Fibroblast of lung (primary cell): ENCODE measurements at regions not wholly inside any gene's neighbourhood (a gene's known extent, or its start where the extent isn't known, plus 50 kb on each side); places are given as distances from the start of the nearest gene placed in this dataset.

ENCODE experiments used
- DNase-seq, 2 donors: peaks; one replicate each; pipeline versions ENCODE4 v3.0.0 to v3.0.0-alpha.2; 2010; ENCODE audit warnings: low read depth in 2 of 2
- H2AFZ ChIP-seq: 2 replicates; pipeline ENCODE4 v1.5.1; 2012; ENCODE audit warnings: low read length, control low read depth, inconsistent platforms
- H3K27ac ChIP-seq: 2 replicates; pipeline ENCODE4 v1.5.1; 2011; ENCODE audit warnings: low read length, control low read depth; ENCODE audit not compliant: insufficient read depth
- H3K27me3 ChIP-seq: 2 replicates; pipeline ENCODE4 v1.5.1; 2011; ENCODE audit warnings: mild to moderate bottlenecking, low read length; ENCODE audit not compliant: control insufficient read depth, insufficient read depth
- H3K36me3 ChIP-seq: 2 replicates; pipeline ENCODE4 v1.5.1; 2011; ENCODE audit warnings: low read length; ENCODE audit not compliant: control insufficient read depth, insufficient read depth
- H3K4me1 ChIP-seq: 2 replicates; pipeline ENCODE4 v1.5.1; 2011; ENCODE audit warnings: low read length; ENCODE audit not compliant: control insufficient read depth, insufficient read depth; ENCODE audit errors: extremely low read depth
- H3K4me2 ChIP-seq: 2 replicates; pipeline ENCODE4 v1.5.1; 2011; ENCODE audit warnings: low read length, control low read depth; ENCODE audit not compliant: insufficient read depth; ENCODE audit errors: extremely low read depth
- H3K4me3 ChIP-seq, 4 experiments: fragments of 200-600 bp in 1 of 4; sonication (generic) in 1 of 4; replicated peaks in 1 of 4; 2 replicates each; pipeline ENCODE4 v1.5.1; 2011 to 2016; ENCODE audit warnings: low read length in 4 of 4, low read depth in 3 of 4, mild to moderate bottlenecking in 3 of 4, control low read depth in 2 of 4, inconsistent platforms in 1 of 4, mixed read lengths in 1 of 4; ENCODE audit not compliant: insufficient read depth in 1 of 4; ENCODE audit errors: control extremely low read depth in 1 of 4
- H3K79me2 ChIP-seq: 2 replicates; pipeline ENCODE4 v1.5.1; 2012; ENCODE audit warnings: mild to moderate bottlenecking, low read length, inconsistent platforms; ENCODE audit not compliant: control insufficient read depth, insufficient read depth
- H3K9ac ChIP-seq: 2 replicates; pipeline ENCODE4 v1.5.1; 2011; ENCODE audit warnings: mild to moderate bottlenecking, low read length, control low read depth; ENCODE audit not compliant: insufficient read depth
- H3K9me3 ChIP-seq: 2 replicates; pipeline ENCODE4 v1.5.1; 2012; ENCODE audit warnings: low read depth, low read length; ENCODE audit not compliant: control insufficient read depth, insufficient read depth
- H4K20me1 ChIP-seq: 2 replicates; pipeline ENCODE4 v1.5.1; 2011; ENCODE audit warnings: low read length; ENCODE audit not compliant: control insufficient read depth, insufficient read depth; ENCODE audit errors: extremely low read depth
- EZH2 ChIP-seq: IDR thresholded peaks from 2 replicates; pipeline ENCODE4 v1.5.1; 2012; ENCODE audit warnings: low read length, control low read depth, mild to moderate bottlenecking; ENCODE audit errors: missing control alignments
- TF ChIP-seq, protein P1 (sequence below), 2 donors: IDR thresholded peaks in 1 of 2; conservative IDR thresholded peaks in 1 of 2; 1 replicate in 1 of 2; 2 replicates in 1 of 2; pipeline ENCODE4 v1.5.1; 2011 to 2012; ENCODE audit warnings: low read length in 2 of 2, control low read depth in 1 of 2, inconsistent platforms in 1 of 2, low read depth in 1 of 2, mild to moderate bottlenecking in 1 of 2

GRCh38 chr2:33785201-33786106, 186.4 kb upstream of the FAM98A start:
- Histone ChIP-seq H3K27me3 (no peaks in the 10 kb centered on the region), H3K9ac (no peak overlapping the region), H3K4me1 (no peaks in the 10 kb centered on the region), H3K4me3 (no peak overlapping the region), H2AFZ (no peak overlapping the region), H3K4me2 (no peak overlapping the region), H3K79me2 (no peaks in the 10 kb centered on the region), H3K27ac (no peak overlapping the region), H3K9me3 (no peaks in the 10 kb centered on the region), H4K20me1 (no peaks in the 10 kb centered on the region), H3K36me3 (no peaks in the 10 kb centered on the region)
- no peak for TF ChIP-seq EZH2
- TF ChIP-seq, protein P1, sequence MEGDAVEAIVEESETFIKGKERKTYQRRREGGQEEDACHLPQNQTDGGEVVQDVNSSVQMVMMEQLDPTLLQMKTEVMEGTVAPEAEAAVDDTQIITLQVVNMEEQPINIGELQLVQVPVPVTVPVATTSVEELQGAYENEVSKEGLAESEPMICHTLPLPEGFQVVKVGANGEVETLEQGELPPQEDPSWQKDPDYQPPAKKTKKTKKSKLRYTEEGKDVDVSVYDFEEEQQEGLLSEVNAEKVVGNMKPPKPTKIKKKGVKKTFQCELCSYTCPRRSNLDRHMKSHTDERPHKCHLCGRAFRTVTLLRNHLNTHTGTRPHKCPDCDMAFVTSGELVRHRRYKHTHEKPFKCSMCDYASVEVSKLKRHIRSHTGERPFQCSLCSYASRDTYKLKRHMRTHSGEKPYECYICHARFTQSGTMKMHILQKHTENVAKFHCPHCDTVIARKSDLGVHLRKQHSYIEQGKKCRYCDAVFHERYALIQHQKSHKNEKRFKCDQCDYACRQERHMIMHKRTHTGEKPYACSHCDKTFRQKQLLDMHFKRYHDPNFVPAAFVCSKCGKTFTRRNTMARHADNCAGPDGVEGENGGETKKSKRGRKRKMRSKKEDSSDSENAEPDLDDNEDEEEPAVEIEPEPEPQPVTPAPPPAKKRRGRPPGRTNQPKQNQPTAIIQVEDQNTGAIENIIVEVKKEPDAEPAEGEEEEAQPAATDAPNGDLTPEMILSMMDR (conservative IDR thresholded peaks at IDR 0.05 in 1 of 2, IDR thresholded peaks at IDR 0.05 in 1 of 2; ENCODE audit: low read depth in 1 of 2, low read length in 2 of 2), result no peak
- DNase-seq, result peak in 1 of 2 donors; percentile 72

GRCh38 chr2:33784488-33784887, 185.4 kb upstream of the FAM98A start:
- H3K4me1 ChIP-seq, result no peaks in the 10 kb centered on the region
- no peak overlapping the region for H3K9ac ChIP-seq
- H3K27me3 ChIP-seq, result no peaks in the 10 kb centered on the region
- no peak for DNase-seq
- H3K36me3 ChIP-seq, result no peaks in the 10 kb centered on the region
- H3K9me3 ChIP-seq, result no peaks in the 10 kb centered on the region
- H2AFZ ChIP-seq, result no peak overlapping the region
- no peak overlapping the region for H3K4me3 ChIP-seq
- H3K4me2 ChIP-seq, result no peak overlapping the region
- TF ChIP-seq, protein P1 (conservative IDR thresholded peaks at IDR 0.05 in 1 of 2, IDR thresholded peaks at IDR 0.05 in 1 of 2; ENCODE audit: low read depth in 1 of 2, low read length in 2 of 2), result no peak
- no peak for TF ChIP-seq EZH2
- H3K27ac ChIP-seq, result no peak overlapping the region
- no peaks in the 10 kb centered on the region for H3K79me2 ChIP-seq
- H4K20me1 ChIP-seq, result no peaks in the 10 kb centered on the region

DNA sequence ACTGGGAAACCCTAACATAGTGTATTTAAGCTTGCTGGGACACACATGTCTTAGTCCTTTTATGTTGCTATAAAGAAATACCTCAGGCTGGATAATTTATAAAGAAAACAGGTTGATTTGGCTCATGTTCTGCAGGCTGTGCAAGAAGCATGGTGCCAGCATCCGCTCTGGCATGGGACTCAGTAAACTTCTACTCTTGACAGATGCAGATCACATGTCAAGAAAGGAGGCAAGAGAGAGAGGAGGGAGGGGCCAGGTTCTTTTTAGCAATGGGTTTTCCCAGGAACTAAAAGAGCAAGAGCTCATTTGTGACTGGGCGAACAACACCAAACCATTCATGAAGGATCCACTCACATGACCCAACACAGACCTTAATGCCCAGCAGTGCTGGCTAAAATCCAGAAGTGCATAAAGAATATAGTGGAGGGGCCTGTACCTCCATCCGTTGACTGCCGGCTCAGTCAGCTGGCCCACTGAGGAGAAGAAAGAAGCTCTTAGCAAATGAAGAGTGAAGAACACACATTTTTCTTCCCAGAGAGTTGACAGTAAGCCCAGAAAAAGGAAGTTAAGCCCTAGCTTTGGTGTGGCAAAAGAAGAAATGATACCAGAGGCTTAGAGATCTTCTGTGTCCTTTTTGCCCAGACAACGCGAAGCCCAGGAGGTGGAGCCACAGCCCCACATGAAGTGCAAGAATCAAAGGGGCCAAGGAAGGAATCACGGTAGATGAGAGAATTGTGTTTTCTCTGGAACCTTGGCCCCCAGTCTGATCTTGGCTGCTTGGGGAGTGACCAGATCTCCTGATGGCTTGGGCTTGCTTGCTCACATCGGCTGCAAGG, 183.5 kb upstream of the FAM98A start:
- no peaks in the 10 kb centered on the region for H3K36me3 ChIP-seq
- no peak overlapping the region for H2AFZ ChIP-seq
- H3K9me3 ChIP-seq, result no peaks in the 10 kb centered on the region
- no peaks in the 10 kb centered on the region for H3K27me3 ChIP-seq
- no peak for DNase-seq
- H3K27ac ChIP-seq, result no peak overlapping the region
- TF ChIP-seq, protein P1 (conservative IDR thresholded peaks at IDR 0.05 in 1 of 2, IDR thresholded peaks at IDR 0.05 in 1 of 2; ENCODE audit: low read depth in 1 of 2, low read length in 2 of 2), result no peak
- no peak for TF ChIP-seq EZH2
- no peak overlapping the region for H3K9ac ChIP-seq
- no peaks in the 10 kb centered on the region for H3K4me1 ChIP-seq
- H4K20me1 ChIP-seq, result no peaks in the 10 kb centered on the region
- H3K79me2 ChIP-seq, result no peaks in the 10 kb centered on the region
- H3K4me3 ChIP-seq, result no peak overlapping the region
- no peak overlapping the region for H3K4me2 ChIP-seq
